ENCODE measurements at regions not wholly inside any gene's neighbourhood (a gene's known extent, or its start where the extent isn't known, plus 50 kb on each side); places are given as distances from the start of the nearest gene placed in this dataset.

DNA sequence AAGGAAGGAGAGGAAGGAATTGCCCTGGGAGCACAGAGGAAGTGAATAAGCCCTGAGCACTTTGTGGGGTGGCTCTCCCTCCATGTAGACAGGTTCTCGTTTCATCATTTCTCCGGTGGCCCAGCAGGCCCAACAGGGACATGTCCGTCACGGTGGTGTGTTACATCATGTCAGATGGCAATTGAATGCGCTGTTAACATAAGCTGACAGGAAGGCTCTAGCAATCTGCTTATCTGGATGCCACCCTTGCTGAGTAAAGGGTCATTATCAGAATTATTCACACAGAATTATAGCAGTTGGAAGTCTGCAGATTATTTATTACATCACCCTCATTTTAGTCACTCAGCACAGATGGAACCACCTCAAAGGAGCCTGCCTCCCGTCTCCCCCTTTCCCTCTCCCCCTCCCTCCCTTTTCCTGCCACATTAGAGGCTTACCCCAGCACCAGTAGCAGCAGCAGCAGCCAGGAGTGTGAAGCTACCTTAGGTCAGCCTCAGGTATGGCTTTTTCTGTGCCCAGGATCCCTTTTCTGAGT is 124.3 kb upstream of the TRIM2 start:
- ChIA-PET POLR2A (no interaction called here), CTCF (interaction anchor here (1.1 to 6.5 kb wide), 2 partner anchors 46 to 238 kb away, joined by 3 to 155 read pairs; no protein-coding TSS in a partner anchor)
- TF ChIP-seq ZSCAN20 (CRISPR knock-in tag; IDR thresholded peaks at IDR 0.05) (no peak), RFX5 (IDR thresholded peaks at IDR 0.05) (no peak)
- TF ChIP-seq, protein P1, sequence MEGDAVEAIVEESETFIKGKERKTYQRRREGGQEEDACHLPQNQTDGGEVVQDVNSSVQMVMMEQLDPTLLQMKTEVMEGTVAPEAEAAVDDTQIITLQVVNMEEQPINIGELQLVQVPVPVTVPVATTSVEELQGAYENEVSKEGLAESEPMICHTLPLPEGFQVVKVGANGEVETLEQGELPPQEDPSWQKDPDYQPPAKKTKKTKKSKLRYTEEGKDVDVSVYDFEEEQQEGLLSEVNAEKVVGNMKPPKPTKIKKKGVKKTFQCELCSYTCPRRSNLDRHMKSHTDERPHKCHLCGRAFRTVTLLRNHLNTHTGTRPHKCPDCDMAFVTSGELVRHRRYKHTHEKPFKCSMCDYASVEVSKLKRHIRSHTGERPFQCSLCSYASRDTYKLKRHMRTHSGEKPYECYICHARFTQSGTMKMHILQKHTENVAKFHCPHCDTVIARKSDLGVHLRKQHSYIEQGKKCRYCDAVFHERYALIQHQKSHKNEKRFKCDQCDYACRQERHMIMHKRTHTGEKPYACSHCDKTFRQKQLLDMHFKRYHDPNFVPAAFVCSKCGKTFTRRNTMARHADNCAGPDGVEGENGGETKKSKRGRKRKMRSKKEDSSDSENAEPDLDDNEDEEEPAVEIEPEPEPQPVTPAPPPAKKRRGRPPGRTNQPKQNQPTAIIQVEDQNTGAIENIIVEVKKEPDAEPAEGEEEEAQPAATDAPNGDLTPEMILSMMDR (IDR thresholded peaks at IDR 0.05): no peak
- Histone ChIP-seq H3K4me3 (no peak overlapping the region), H3K4me1 (peaks cover 3% of the 10 kb centered on the region; the same call in 1 of the 3 replicates), H3K9me3 (no peaks in the 10 kb centered on the region), H3K27ac (no peak overlapping the region), H3K4me2 (no peak overlapping the region)
- no peak for ATAC-seq
- 76% methylated on average over 4 of the region's 6 CpGs for WGBS (ENCODE audit: missing lambda C conversion rate)
- DNase-seq (ENCODE audit: low read depth in 1 of 2, low spot score in 1 of 2): no peak
- no peak for FAIRE-seq

DNA sequence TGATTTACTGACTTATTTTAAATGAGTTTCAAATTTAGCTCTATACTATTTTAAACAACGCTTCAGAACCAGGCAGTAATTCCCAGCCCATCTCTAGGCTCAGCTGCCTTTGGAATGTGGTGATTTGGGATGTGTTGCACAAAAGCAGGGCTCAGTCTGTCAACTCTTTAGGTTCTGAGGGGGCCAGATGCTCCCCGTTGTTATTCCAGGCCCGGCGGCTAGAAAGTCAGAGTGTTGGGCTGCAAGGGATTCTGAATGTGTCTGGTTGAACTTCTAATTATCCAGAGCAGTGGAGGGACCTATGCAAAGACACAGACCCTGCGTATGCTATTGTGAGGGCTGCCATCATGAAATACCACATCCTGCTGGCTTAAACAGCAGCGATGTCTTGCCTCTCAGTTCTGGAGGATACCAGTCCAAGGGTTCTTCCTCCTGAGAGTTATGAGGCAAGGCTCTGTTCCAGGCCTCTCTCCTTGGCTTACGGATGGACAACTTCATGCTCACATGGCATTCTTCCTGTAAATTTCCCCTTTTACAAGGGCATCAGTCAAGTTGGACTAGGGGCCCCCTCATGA is 123.2 kb upstream of the TRIM2 start:
- POLR2A ChIA-PET: no interaction called here
- ATAC-seq: no peak

DNA sequence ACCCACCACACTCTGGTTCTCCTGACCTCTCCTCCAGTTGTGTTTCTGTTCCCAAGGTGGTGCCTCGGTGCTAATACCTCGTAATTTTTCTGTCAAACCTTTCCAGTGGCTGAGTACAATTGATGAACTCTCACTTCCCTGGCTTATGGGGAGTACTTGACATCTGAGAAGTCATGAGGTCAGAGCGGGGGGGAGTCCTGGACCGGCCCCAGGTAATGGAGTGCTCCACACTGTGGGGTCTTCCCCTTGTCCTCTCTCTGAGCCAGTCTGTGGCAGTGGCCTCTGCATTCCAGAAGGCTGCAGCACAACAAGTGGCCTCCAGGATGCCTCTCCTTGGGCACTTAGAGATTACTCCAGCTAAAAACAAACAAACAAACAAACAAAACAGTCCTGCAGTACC is 122.5 kb upstream of the TRIM2 start:
- TF ChIP-seq FOSB (CRISPR knock-in tag; IDR thresholded peaks at IDR 0.05): no peak
- TF ChIP-seq, protein P2, sequence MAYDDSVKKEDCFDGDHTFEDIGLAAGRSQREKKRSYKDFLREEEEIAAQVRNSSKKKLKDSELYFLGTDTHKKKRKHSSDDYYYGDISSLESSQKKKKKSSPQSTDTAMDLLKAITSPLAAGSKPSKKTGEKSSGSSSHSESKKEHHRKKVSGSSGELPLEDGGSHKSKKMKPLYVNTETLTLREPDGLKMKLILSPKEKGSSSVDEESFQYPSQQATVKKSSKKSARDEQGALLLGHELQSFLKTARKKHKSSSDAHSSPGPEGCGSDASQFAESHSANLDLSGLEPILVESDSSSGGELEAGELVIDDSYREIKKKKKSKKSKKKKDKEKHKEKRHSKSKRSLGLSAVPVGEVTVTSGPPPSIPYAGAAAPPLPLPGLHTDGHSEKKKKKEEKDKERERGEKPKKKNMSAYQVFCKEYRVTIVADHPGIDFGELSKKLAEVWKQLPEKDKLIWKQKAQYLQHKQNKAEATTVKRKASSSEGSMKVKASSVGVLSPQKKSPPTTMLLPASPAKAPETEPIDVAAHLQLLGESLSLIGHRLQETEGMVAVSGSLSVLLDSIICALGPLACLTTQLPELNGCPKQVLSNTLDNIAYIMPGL (CRISPR knock-in tag; IDR thresholded peaks at IDR 0.05; ENCODE audit: borderline replicate concordance): no peak
- TF ChIP-seq, protein P3, sequence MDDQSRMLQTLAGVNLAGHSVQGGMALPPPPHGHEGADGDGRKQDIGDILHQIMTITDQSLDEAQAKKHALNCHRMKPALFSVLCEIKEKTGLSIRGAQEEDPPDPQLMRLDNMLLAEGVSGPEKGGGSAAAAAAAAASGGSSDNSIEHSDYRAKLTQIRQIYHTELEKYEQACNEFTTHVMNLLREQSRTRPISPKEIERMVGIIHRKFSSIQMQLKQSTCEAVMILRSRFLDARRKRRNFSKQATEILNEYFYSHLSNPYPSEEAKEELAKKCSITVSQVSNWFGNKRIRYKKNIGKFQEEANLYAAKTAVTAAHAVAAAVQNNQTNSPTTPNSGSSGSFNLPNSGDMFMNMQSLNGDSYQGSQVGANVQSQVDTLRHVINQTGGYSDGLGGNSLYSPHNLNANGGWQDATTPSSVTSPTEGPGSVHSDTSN (IDR thresholded peaks at IDR 0.05): no peak
- TF ChIP-seq, protein P4, sequence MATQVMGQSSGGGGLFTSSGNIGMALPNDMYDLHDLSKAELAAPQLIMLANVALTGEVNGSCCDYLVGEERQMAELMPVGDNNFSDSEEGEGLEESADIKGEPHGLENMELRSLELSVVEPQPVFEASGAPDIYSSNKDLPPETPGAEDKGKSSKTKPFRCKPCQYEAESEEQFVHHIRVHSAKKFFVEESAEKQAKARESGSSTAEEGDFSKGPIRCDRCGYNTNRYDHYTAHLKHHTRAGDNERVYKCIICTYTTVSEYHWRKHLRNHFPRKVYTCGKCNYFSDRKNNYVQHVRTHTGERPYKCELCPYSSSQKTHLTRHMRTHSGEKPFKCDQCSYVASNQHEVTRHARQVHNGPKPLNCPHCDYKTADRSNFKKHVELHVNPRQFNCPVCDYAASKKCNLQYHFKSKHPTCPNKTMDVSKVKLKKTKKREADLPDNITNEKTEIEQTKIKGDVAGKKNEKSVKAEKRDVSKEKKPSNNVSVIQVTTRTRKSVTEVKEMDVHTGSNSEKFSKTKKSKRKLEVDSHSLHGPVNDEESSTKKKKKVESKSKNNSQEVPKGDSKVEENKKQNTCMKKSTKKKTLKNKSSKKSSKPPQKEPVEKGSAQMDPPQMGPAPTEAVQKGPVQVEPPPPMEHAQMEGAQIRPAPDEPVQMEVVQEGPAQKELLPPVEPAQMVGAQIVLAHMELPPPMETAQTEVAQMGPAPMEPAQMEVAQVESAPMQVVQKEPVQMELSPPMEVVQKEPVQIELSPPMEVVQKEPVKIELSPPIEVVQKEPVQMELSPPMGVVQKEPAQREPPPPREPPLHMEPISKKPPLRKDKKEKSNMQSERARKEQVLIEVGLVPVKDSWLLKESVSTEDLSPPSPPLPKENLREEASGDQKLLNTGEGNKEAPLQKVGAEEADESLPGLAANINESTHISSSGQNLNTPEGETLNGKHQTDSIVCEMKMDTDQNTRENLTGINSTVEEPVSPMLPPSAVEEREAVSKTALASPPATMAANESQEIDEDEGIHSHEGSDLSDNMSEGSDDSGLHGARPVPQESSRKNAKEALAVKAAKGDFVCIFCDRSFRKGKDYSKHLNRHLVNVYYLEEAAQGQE (IDR thresholded peaks at IDR 0.05): no peak
- TF ChIP-seq CHD4 (IDR thresholded peaks at IDR 0.05; ENCODE audit: borderline replicate concordance): no peak
- no peak for TF ChIP-seq BHLHE40 (IDR thresholded peaks at IDR 0.05; ENCODE audit: low read depth, low read length)
- no peak for TF ChIP-seq GATA3 (IDR thresholded peaks at IDR 0.05; ENCODE audit: borderline replicate concordance)
- no peak for TF ChIP-seq ZNF302 (CRISPR knock-in tag; IDR thresholded peaks at IDR 0.05)
- no peak for TF ChIP-seq JUNB (IDR thresholded peaks at IDR 0.05)
- TF ChIP-seq, protein P5, sequence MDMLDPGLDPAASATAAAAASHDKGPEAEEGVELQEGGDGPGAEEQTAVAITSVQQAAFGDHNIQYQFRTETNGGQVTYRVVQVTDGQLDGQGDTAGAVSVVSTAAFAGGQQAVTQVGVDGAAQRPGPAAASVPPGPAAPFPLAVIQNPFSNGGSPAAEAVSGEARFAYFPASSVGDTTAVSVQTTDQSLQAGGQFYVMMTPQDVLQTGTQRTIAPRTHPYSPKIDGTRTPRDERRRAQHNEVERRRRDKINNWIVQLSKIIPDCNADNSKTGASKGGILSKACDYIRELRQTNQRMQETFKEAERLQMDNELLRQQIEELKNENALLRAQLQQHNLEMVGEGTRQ (IDR thresholded peaks at IDR 0.05): no peak
- TF ChIP-seq, protein P6, sequence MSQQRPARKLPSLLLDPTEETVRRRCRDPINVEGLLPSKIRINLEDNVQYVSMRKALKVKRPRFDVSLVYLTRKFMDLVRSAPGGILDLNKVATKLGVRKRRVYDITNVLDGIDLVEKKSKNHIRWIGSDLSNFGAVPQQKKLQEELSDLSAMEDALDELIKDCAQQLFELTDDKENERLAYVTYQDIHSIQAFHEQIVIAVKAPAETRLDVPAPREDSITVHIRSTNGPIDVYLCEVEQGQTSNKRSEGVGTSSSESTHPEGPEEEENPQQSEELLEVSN (IDR thresholded peaks at IDR 0.05; ENCODE audit: borderline replicate concordance, low read depth): no peak
- no peak for TF ChIP-seq EHF (CRISPR knock-in tag; IDR thresholded peaks at IDR 0.05)
- DNase-seq (ENCODE audit: low read depth in 1 of 2, low spot score in 1 of 2): no peak
- Histone ChIP-seq H3K4me1 (peaks cover 3% of the 10 kb centered on the region; the same call in 1 of the 3 replicates), H3K27ac (no peak overlapping the region), H3K4me2 (no peak overlapping the region), H3K4me3 (no peak overlapping the region), H3K9me3 (no peaks in the 10 kb centered on the region)
- CTCF ChIA-PET: interaction anchor here (5.0 to 6.5 kb wide), 2 partner anchors 32 to 45 kb away, joined by 68 to 155 read pairs; no protein-coding TSS in a partner anchor
- 62% methylated on average over 2 of the region's 4 CpGs for WGBS (ENCODE audit: missing lambda C conversion rate)
- POLR2A ChIA-PET: no interaction called here
- ATAC-seq: no peak
- no peak for FAIRE-seq

More for the DNA sequence above, 123.2 kb upstream of the TRIM2 start:
- no peak for FAIRE-seq
- H3K9me3 ChIP-seq: no peaks in the 10 kb centered on the region
- DNase-seq (ENCODE audit: low read depth in 1 of 2, low spot score in 1 of 2): no peak
- no peak overlapping the region for H3K27ac ChIP-seq
- no peak overlapping the region for H3K4me3 ChIP-seq
- no peak for TF ChIP-seq POLR2AphosphoS2 (conservative IDR thresholded peaks at IDR 0.05; ENCODE audit: low read length)
- no peak overlapping the region for H3K4me2 ChIP-seq
- peaks cover 3% of the 10 kb centered on the region; the same call in 1 of the 3 replicates for H3K4me1 ChIP-seq
- 79% methylated on average over 7 of the region's 7 CpGs for WGBS (ENCODE audit: missing lambda C conversion rate)
- CTCF ChIA-PET: interaction anchor here (6.5 kb wide), 1 partner anchor 45 kb away, joined by 155 read pairs; no protein-coding TSS in a partner anchor
